ENCODE measurements at regions not wholly inside any gene's neighbourhood (a gene's known extent, or its start where the extent isn't known, plus 50 kb on each side); places are given as distances from the start of the nearest gene placed in this dataset.
A peak's percentile ranks its signal among the peaks of the same experiment; 100 is the strongest.

DNA sequence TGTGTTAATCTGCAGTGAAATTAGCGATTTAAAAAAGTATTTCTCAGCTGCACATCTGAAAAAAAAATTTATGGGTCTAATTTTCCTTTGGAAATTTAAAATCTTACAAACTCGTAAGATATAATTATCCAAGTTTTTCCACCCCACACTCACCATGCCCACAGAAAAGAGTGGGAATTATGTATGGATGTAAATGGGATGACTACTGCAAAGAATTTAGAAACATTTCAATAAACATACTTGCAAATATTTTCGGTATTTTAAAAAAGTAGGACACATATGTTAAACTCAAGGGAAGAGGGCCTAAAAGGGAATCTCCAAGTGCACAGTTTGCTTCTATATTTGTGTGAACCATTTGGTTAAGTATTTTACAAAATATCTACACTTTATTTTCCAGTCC, 1039.9 kb upstream of the POU3F3 start:
- DNase-seq, result no peak

DNA sequence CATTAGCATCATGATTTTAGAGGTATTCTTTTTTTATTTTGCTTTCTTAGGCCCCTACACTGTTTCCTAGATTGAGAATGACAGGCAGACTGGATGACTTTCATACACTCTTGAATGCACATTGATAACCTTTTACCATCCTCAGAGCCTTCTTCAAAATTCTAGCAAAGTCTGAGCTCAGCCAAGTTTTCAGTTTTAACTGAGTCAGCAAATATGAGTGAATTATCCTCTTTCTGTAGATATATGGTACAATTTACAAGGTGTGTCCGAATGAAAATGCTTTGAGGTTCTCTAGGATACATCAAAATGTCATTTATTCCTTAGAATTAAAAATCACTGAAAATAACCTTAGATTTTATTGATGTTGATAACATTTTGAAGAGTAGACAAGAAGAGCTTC, 1038.2 kb upstream of the POU3F3 start:
- DNase-seq, result no peak

DNA sequence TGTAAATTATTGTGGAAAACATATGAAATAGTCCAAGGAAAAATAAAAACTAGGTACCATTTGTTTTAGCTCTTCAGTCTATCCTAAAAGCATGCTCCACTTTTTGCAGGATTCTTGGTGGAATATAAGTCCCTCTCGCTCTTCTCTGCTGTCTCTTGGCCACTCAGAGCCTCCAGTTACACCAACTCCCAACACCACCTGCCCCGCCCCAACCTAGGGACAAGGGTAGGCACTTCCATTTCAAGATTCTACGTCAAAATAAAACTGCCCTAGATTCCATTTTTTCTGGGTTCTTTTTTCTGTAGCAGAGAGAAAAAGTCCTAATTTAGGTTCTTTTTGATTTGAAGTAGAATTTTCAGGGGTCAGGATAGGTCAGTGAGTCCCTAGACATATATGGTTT, 1036.2 kb upstream of the POU3F3 start:
- no peak for DNase-seq

DNA sequence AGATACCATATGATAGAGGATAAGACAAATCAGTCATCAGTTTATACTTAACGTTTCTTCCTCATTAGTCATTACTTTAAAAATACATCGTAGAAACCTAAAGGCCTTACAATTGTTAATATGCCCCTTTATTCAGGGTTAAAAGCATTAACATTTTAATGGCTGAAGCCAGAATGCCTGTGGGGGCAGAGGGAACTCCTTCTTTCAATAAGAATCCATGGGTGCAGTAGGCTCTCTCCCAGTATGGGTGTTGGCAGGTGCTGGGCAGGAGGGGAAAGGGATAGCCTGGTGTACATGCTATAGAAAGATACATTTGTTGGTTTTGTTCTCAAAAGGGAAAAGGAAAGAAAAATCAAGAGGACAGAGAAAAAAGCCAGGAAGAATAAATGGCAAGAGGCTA, 1035.7 kb upstream of the POU3F3 start:
- DNase-seq, result no peak

DNA sequence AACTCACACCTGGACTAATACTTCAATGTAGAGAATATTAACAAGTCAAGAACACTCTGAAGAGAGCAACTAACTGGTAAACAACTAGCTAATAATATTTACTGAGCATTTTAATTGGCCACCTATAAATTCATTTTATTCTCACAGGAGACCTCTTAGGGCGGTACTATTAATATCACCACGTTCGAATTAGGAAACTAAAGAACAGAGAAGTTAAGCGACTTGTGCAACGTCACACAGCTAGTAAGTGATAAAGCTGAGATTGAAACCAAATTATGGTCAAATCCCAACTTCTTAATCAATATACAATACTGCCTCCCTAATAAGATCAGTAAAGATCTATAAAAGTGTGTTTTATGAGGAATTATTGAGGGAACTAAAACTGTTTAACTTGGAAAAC, 1034.3 kb upstream of the POU3F3 start:
- DNase-seq, result no peak

DNA sequence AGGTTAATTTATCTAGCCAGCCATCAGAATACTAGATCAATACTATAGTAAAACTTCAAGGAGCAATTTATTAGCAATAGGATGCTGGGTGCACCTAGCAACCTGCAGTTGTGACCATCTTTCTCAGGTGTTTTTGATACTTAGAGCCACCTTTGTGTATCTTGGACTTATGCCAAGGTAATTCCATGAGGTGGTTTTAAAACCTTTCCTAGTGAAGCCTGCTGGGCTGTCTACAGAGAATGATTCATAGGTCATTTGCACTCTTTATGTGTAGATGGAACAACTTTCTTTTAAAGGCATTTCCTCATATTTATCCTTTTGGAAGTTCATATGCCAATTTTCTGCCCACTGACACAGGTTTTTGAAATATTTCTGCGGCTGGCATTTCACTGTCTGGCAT, 1030.1 kb upstream of the POU3F3 start:
- no peak for DNase-seq

DNA sequence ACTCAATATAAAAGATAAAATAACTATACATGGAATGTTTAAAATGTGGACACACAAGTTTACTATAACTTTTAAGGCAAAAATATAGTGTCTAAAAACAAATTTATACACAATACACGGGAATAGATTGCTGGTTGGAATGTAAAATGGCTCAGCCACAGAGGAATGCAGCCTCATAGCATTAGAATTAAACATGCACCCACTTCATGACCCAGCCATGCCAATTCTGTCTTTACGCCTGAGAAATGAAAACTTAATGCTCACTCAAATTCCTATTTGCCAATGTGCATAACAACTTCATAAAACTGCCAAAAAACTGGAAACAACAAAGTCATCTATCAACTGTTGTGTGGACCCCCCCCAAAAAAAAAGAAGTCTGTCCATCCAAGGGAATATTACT, 1006.6 kb upstream of the POU3F3 start:
- DNase-seq, result no peak

DNA sequence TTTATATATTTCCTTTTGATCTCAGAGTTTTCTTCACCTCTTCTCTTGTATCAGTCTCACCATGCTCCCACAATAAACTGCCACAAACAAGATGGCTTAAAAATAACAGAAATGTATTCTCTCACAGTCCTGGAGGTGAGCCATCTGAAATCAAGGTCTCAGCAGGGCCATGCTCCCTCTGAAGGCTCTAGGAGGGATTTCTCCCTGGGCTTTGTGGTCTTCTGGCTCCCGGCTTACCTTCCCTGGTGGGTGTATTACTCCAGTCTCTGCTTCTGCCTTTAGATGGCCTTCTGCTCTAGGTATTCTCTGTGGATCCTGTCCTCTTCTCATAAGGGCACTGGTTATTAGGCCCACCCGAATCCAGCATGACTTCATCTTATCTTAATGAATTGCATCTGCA, 994.7 kb upstream of the POU3F3 start:
- no peak for DNase-seq

DNA sequence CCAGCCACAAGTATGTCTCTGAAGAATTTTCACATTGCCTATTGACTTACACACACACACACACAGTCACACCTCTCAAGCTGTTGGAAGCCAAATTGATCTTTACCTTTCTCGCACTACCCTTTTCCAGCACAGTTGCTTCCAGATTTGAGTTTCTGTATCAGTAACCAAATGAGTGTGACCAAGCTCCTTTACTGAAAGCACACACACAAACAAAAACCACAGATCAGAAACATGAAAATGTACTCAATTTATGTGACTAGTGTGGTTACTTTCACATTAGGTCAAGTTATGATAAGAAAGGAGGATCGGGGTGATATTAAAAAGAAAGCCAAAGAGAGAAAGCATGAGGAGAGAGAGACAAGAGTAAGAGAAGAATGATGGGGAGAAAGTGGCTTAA, 993.9 kb upstream of the POU3F3 start:
- no peak for DNase-seq

DNA sequence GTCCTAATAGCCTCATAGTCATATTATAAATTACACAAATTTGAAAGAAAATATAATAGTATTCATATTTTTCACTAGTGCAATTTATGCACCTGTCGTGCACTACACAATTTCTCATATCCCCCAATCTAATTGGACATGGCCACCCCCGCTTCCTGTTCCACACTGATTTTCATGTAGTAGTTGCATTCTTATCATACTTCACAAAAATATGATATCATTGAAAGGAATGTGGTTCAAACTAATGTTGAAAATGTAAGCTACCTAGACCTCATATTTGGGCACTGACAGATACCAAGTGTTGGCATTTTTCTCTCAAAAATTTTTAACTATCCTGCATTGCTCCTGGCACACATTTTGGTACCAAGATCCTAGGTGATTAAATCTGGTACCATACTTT, 985.5 kb upstream of the POU3F3 start:
- DNase-seq, result no peak

DNA sequence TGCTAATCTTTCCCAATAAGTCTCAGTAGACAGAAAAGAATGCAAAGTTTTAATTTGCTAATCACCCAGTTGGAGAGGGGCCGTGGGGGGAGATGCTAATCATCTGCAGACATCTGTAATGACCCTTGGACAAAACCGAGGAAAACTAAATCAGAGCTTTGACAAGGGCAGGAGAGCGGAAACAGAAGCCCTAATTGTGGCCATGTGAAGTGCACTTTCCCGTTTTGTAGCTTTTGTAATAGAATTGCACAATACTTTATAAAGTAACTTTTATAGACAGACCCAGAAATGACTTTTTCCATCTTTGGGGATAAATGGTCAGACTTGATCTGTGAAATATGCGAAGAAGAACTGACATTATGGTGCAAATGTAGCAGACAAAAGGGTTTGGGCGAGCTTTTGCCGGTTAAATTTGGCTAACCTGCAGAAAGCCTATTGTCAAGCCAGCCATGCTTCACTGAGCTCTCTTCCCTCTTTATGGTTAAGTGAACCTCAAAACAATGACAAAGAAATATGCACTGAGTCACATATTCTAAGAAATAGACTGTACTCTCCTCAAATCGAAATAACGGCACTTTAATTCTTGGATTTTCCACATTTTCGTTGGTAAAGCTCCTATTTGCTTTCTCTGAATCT, 980.1 kb upstream of the POU3F3 start:
- no peak for DNase-seq

DNA sequence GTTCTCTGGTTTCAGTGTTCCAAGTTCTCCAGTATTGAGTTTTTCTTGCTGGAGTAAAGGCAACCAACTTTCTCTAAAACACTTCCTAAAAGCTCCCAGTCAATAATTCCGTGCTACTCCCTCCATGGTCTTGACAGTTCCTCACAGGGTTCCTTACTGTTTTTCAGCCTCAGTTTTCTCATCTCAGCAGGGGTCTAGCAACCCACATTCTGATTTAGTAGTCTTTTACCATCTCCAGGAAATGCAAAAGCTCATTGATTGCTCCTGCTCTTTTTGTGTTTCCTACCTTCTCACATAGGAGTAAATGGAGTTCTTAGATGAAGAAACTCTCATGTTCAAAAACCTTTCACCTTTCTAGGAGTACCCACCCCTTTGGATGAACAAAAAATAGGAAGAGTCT, 978.8 kb upstream of the POU3F3 start:
- no peak for DNase-seq

DNA sequence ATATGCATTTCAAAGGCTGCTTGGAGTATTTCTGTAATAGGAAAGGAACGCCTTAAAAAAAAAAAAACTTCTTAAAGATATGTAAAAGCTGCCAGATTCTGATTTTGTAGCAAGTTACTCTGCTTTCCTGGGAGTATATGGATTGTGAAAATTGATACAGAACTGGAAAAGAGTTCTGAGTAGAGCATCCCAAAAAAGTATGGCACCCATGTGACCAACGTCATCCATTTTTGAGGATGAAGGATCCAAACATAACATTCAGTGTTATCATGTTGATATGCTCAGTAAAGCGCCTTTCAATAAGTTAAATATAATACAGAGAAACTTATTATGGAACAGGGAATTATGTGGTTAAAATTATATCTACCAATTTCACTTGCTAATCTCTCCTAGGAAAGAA, 978.4 kb upstream of the POU3F3 start:
- no peak for DNase-seq

DNA sequence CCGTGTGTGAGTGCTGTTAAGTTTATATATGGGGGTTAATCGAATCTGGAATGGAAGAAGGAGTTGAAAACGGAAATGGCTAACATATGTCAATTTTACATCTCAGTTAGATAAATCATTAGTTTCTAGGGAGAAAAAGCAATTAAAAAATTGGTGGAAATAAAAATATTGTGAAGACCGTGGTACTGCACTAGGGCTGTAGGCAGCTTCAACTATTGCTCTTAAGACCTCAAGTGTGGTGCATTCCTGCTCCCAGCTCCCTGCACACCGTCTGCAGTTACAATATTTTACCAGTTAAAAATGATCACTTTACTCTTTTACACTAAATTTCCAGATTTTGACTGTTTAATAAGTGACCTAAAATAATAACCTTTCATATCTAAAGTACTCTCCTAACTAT, 977.3 kb upstream of the POU3F3 start:
- DNase-seq, result no peak

DNA sequence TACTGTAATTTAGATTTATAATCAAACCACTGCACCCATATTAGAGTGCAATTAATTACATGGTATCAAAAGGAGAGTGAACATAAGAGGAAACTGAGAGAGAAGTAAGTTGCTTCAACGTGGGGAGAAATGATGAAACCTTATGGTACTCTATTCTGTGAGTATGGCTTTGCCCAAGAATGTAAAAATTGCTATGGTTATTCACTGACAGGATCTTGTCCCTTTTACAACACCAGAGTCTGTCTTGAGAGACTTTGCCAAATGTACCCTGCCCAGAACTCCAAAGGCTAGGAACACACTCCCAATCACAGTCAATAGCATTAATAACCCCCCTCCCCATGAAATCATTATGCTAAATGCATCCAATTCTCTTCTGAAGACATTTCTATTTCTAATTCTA, 974.8 kb upstream of the POU3F3 start:
- DNase-seq, result no peak

DNA sequence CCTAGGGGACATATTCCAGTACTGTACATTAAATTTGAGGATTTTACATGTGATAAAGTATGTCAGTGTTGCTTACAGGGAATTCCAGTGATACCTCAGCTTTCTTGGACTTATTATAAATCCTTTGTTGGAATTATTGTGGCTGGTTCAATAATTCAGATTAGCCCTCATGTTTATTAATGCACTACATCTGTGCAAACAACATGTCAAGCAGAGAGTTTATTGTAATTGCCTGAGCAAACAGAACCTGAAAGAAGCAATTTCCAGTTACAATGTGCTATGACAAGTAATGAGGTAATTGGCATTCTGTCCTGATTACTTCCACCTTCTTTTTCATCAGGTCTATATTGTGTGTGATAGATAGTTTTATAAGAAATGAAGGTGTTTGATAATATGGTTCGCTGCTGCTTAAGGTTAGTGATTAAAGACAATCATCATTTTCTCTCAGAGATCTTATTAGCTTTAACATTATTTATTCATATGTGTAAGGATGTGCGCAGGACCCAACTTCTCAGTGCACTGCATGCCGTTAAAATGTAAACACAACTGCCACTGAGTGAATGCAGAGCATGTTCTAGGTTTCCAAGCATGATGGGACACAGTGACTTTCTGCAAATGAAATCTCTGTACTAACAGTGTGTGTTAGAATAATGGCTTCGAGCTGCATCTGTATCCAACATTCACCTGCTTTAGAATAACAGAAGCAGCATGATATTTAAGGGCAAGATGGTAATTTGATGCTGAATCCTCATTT, 973.7 kb upstream of the POU3F3 start:
- no peak for DNase-seq

DNA sequence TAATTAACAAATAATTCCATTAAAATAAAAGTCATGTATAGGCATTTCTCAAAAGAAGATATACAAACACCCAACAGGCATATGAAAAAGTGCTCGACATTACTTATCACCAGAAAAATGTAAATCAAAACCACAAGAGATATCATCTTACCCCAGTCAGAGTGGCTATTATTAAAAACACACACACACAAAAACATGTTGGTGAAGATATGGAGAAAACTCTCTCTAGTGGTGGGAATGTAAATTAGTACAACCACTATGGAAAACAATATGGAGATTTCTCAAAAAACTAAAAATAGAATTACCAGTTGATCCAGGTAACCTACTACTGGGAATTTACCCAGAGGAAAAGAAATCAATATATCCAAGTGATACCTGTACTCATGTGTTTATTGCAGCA, 966.3 kb upstream of the POU3F3 start:
- DNase-seq, result peak; percentile 74

DNA sequence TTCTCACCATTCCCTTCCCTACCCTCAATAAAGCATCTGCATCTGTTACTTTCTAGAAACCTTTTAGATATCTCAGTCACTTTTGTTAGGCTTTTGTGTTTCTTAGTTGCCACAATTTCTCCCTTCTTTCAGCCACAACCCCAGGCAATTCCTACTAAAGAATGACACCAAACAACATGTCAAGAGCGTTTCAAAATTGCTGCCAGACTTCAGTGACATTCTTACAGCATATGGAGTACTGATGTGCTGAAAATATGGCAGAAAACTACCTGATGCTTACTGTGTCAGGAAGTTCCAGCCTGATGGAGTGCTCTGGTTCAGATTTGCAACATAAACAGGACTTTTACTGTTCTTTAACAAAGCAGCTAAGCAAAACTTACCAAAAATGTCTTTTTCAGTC, 957.7 kb upstream of the POU3F3 start:
- DNase-seq, result no peak

DNA sequence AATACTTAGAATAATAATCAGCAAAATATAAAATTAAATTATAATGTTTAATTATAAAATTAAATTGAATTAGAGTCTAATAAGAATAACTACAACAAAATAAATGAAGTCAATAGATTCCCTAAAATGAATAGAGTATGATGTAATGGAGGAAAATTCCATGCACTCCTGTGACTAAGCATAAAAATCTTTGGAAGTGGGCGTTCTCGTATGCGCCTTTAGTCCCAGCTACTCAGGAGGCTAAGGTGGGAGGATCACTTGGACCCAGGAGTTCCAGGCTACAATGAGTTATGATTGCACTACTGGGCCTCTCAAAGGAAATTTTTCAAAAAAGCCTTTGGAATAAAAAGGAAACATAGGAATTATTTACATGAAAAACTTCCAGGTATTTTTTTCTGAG, 955.4 kb upstream of the POU3F3 start:
- DNase-seq, result no peak

DNA sequence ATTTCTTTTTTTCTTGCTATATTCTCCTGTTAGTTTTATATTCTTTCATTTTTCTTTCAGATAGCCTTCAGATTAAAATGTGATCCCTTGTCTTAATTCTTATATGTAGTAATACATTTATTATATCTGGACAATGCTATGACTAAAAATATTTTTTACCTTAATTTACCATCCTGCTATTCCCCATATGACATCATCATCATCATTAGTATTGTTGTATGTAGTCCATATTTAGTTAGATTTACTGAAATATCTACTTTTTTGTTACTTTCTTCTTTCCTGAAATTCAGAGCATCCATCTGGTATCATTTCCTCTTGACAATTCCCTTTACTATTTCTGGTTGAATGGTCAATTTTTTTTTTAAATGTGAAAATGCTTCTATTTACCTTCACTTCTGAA, 951.6 kb upstream of the POU3F3 start:
- no peak for DNase-seq

DNA sequence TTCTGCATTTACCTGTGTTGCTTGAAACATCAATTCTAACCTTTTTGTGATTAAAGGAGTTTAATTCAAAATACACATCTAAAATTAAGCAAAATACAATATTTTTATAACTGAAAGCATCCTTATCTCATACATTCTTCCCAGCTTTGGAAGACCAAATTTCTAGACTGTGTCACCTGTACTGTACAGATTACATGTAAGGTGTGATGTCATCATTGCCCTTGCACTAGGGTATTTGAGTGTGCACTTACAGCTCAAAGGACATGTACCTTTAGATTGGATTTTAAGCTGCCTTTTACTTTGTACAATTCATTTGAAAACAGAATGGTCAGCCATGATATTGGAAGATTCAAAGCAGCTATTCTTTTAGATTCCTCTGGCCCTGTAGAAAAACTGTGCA, 932.8 kb upstream of the POU3F3 start:
- DNase-seq, result no peak

DNA sequence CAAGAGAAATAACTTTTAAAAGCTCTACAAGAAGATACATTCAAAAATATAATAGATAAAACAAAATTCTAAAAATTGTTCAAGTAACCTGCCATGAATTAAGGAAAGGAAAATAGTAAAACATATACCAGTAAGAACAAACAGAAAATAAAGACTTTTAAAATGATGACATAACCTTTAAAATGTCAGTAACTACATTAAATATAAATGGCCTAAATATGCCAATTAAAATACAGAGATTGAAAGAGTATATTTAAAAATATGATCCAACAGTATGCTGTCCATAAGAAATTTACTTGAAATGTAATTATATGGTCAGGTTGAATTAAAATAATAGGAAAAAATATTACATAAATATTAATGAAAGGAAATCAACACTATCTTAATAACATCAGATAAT, 911.7 kb upstream of the POU3F3 start:
- no peak for DNase-seq

DNA sequence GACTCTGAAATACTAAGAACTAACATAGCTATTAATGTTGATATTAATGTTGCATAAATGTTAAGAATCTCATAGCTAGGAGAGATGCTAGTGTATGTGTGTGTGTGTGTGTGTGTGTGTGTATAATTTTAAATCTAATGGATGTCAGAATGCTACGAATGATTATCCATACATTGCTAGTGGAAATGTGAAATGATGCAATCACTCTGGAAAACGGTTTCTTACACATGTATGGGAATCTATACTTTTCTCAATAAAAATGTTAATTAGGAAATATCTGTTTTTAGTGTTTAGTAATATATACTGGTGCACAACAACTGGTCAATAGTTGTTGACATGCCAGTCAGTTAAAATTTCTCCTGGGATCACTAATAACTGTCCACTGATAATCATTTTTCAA, 908.8 kb upstream of the POU3F3 start:
- DNase-seq, result no peak

DNA sequence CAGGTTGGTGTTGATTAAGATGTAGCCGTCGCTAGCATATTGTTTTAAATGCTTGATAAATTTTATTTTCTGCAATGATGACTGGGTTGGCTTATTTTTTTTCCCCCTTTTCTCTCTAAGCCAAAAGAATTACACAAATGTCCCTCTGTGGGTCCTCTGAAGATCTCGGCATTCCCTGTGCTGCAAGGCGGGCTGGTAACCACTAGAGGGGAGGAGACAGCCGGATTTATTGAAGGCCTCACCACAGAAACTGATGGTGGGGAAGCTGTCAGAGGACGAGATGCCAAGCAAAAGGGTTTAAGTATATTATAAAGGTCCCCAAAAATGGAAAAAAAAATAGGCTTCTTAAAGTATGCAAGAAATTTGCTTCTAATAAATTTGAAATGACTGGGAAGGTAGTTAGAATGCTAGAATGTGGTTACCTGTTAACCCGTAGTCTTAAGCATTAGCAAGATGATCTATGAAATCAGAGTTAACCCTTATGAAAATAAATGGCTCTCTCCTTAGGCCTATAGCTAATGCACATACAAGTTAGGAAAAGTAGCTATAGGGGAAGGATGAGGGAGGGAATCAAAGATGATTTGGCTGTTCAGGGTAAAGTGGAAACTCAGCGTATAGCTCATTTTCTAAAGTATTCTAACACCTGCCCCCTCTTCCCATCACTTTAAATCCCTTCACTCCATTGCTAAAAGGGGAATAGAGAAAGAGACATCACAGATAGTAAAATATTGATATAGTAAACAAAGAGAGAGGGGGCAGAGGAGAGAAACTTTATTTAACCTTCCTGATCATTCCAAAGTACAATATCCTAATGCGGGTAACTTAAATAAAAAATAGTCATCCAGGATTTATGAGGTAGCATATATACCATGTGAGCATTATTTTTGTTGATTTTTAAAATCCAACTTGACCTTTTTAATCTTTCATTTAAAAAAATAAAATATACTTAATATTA, 894.5 kb upstream of the POU3F3 start:
- peak; percentile 38 for DNase-seq

All from NCI-H526 treated with DMSO at 0.1 percent for 48 hours (cell line).